LNCAP (cell line): ENCODE measurements at regions not wholly inside any gene's neighbourhood (a gene's known extent, or its start where the extent isn't known, plus 50 kb on each side); places are given as distances from the start of the nearest gene placed in this dataset.

ENCODE experiments used
- TF ChIP-seq, protein P1 (sequence below): fragments of 450-650 bp; IDR thresholded peaks from 2 replicates; pipeline ENCODE4 v1.5.1; 2017; ENCODE audit warnings: mild to moderate bottlenecking

DNA sequence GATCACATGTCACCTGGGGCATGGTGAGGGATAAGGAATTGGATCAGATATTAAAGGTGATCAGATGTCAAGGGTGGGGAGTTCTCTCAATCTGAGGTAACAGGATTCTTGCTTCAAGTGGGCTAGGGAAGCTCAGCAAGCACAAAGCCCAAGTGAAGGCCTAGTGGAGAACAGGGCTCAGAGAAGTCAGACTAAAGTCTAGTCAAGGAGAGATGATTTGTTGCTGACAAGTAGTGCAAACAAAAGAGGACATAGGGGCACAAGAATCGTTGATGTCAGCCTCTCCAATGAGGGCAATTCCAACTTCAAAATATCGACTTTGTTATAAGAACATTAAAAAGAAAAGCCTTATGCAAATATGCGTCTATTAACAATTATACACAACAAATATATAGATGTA, 852.8 kb upstream of the CELF2 start:
- TF ChIP-seq, protein P1, sequence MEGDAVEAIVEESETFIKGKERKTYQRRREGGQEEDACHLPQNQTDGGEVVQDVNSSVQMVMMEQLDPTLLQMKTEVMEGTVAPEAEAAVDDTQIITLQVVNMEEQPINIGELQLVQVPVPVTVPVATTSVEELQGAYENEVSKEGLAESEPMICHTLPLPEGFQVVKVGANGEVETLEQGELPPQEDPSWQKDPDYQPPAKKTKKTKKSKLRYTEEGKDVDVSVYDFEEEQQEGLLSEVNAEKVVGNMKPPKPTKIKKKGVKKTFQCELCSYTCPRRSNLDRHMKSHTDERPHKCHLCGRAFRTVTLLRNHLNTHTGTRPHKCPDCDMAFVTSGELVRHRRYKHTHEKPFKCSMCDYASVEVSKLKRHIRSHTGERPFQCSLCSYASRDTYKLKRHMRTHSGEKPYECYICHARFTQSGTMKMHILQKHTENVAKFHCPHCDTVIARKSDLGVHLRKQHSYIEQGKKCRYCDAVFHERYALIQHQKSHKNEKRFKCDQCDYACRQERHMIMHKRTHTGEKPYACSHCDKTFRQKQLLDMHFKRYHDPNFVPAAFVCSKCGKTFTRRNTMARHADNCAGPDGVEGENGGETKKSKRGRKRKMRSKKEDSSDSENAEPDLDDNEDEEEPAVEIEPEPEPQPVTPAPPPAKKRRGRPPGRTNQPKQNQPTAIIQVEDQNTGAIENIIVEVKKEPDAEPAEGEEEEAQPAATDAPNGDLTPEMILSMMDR, result no peak

DNA sequence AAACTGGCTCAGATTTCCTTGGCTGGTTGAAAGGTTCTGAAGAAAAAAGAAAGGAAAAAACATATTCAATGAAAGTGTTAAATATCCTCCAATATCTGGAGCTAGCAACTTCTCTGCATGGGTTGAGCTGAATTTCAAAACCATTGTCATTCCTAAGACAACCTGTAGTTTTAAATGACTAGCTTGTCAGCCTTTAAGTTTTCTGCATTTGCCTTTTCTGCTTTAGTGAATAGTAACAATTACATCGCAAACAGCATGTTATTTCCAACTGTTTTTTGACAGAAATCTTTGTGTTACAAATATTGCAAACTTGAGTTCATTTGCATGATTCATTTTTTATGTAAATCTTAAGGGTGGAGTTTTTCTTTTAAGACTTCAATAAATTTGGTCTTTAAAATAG, 852.3 kb upstream of the CELF2 start:
- TF ChIP-seq, protein P1, result no peak

DNA sequence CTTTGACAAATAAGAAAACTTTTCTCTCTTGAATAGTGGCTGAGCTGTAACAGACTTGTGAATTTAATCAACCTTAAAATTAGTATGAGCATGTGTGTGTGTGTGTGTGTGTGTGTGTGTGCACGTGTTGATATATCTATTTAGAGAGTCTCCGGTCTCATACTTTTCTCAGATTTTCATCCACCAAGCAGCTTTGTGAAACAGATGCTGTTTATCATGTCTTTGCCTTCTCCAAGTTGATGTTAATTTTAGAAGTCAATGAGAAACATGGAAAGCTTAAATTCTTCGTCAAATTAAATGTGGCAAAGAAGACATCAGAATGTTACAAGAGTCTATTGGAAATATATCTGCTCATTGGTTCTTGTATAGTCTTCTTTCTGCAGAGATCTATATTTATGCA, 839.2 kb upstream of the CELF2 start:
- TF ChIP-seq, protein P1, result no peak

DNA sequence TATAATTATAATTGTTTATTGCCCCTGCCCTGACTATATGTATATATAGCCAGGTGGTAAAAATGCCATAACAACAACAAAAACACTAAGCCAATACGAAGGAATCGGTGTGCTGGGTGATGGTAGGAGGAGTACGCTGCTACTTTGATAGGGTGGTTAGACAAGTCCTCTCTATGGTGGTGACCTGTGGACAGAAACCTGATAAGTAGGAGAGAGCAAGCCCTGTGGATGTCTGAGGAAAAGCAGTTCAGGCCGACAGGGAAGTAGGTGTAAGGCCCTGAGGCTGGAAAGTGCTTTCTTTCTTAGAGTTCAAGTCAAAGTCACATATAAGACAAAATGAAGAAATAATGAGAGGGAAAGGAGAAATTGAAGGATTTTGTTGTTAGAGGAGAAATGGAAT, 823.8 kb upstream of the CELF2 start:
- TF ChIP-seq, protein P1, result no peak

DNA sequence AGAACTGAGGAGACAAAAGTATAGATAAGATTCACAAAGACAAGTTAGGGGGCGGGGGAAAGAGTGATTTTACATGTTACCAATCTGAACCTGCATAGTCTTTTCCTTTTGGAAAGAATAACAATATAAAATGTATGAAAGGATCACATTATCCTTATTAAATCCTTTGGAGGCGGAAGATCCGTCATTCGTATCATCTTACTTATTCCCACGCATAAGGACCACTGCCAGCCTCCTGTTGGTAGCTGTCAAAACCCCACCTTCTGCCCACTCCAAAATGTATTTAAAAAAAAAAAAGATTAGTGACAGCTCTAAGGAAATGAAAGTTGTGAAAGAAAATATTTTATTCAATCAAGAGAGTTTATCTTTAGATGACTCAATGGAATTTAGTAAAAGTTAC, 821.0 kb upstream of the CELF2 start:
- TF ChIP-seq, protein P1, result no peak

DNA sequence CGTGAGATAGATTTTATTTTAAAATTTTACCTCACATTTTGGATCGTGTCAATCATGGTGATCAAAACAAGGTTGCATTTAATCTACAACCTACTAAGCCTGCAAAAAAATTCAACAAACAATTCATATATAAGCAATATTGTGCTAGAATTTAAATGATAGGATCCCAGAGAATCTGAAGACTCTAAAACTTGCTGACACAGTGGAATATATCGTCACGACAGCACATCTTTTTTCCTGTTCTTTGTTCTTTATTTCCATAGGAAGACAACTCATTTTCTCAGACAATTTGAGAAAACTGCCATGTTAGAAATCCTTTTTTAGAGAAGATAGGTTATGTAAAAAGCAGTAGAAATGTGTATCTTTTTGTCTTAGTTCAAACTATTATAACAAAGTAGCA, 820.2 kb upstream of the CELF2 start:
- TF ChIP-seq, protein P1, result no peak

DNA sequence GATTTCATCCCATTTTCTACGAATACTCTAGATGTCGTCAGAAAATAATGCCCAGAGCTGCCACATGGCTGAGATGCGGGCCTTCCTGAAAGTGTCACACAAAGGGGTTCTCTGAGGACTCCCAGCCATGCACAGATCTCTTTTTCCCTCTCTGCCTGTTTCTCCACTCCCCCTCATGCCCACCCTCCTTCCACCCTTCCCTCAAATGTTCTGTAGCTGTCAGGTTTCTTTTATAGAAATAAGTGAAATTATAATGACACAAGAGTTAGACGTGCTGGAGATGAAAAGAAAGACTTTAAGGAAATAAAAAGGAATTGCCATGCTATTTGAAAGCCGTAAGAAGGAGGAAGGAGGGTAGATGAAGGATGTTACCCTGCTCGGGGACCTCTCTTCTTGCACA, 819.3 kb upstream of the CELF2 start:
- TF ChIP-seq, protein P1, result no peak

DNA sequence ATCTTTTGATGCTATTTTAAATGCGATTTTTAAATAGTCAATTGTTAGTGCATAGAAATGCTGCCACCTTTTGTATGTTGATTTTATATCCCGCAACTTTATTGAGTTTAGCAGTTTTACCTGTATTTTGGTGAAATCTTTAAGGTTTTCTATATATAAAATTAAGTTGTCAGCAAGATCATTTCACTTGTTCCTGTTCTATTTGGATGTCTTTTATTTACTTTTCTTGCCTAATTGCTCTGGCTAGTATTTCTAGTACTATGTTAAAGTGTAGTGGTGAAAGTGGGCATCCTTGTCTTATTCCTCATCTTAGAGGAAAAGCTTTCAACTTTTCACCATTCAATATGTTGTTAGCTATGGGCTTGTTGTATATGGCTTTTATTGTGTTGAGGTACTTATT, 813.3 kb upstream of the CELF2 start:
- TF ChIP-seq, protein P1, result no peak
